NB4 (cell line): ENCODE measurements at regions not wholly inside any gene's neighbourhood (a gene's known extent, or its start where the extent isn't known, plus 50 kb on each side); places are given as distances from the start of the nearest gene placed in this dataset.
A peak's percentile ranks its signal among the peaks of the same experiment; 100 is the strongest.
"Not testable (repeated sequence)": the region's sequence is repeated elsewhere in the genome, so short reads cannot be mapped to it uniquely, and the experiment has no call there.

Experiments
- DNase-seq: peaks from one replicate; pipeline ENCODE4 v3.0.0; 2010; ENCODE audit warnings: low read depth
- H3K4me3 ChIP-seq: one replicate; pipeline ENCODE4 v1.5.1; 2011; ENCODE audit warnings: mild to moderate bottlenecking, low read depth, low read length, moderate library complexity

DNA sequence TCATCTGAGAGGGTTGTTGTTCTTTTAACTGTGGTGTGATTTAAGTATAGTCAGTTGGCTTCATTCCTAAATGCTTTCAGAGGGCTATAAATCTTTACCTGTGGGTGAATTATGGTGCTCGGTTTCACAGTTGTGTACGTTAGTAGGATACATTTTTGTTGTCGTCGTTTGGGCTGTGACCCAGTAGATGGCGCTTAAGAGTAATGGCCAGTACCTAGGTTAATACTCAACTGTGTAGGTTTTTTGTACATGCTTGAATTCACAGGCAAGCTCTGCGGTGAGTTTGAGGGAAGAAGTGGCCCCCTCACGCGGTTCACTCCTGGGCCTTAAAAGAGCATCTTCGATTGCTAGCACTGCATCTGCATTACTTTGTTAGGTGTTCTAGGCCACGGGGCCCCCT lies 571.7 kb upstream of the TGIF2LX start:
- not testable (repeated sequence) for H3K4me3 ChIP-seq
- DNase-seq: peak; percentile 0

DNA sequence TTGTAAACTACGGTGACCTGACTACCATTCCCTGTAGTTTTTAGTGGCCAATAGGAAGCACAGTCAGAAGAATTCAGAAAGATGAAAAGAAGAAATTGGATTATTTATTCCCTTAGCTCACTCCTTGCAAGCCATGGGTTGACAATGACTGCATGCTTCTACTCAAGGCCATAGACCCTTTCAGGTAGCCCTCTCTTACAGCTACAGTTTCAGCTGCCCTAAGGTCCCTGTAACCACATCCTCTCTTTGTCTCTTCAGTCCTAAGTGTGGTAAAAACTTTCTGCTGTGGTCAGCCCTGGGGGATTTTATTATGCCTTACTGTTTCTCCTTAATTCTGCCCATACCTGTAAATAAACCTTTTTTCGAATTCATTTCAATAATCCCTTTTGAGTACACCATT lies 551.8 kb upstream of the TGIF2LX start:
- H3K4me3 ChIP-seq, DNase-seq: not testable (repeated sequence)

DNA sequence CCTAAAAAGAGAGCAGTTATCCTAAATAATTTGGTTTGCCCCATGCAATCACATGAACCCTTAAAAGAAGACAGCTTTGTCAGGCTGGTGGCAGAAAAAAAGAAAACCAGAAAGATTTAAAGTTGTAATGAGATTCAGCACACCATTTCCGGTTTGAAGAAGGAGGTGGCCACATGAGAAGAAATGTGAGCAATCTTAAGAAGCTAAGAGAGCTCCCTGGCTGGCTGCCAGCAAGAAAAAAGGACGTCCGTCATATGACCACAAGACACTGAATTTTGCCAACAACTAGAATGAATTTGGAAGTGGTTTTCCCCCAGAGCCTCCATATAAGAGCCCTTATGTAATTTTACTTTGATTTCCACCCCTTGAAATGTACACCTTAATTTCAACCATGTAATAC lies 528.7 kb upstream of the TGIF2LX start:
- DNase-seq: peak; percentile 0
- not testable (repeated sequence) for H3K4me3 ChIP-seq

DNA sequence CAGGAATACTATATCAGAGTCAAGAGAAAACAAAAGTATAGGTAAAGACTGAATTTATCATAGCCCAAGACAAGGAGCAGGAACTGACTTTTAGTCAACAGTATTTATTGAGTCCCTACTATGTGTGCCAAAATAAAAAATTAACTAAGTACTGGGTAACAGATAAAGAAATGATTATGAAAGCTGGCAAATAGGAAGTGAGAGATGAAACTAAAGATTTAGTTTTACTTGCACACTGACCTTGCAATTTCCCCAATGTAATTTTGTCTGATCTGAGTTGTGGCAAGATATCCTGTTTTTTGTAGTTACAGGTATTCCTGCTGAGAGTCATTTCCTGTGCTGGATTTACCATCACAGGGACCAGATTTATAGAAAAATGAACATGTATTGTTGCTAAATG lies 518.9 kb upstream of the TGIF2LX start:
- H3K4me3 ChIP-seq, DNase-seq: not testable (repeated sequence)

DNA sequence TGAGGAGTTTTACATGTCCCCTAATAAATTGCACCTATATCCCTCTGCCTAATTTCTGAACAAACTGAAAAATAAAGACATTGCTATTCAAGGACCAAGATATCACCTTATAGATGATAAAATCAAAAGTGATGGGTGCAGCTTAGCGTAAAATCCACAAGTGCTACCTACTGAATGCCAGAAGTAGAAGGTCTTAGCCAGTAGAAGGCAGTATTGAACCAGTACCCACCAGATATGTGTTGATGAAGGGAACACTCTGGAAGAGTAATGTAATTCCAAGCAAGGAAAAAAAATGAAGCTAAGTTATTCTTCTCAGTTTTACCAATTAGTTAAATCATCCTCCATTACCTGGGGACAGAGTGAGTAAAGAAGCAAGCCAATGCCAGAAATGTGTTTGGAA lies 516.6 kb upstream of the TGIF2LX start:
- peak; percentile 0 for DNase-seq
- not testable (repeated sequence) for H3K4me3 ChIP-seq

DNA sequence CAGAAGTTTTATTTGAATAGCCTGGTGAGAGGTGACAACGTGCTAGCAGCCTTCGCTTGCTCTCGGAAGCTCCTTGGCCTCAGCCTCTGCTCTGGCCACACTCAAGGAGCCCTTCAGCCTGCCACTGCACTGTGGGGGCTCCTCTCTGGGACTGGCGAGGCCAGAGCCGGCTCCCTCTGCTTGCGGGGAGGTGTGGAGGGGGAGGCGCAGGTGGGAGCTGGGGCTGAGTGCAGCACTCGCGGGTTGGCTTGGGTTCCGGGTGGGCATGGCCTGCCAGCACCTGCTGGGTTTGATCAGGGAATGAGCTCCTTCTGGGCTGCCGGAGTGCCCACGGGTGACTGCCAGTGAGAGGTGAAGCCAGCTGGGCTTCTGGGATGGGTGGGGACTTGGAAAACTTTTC lies 504.8 kb upstream of the TGIF2LX start:
- not testable (repeated sequence) for H3K4me3 ChIP-seq, DNase-seq

DNA sequence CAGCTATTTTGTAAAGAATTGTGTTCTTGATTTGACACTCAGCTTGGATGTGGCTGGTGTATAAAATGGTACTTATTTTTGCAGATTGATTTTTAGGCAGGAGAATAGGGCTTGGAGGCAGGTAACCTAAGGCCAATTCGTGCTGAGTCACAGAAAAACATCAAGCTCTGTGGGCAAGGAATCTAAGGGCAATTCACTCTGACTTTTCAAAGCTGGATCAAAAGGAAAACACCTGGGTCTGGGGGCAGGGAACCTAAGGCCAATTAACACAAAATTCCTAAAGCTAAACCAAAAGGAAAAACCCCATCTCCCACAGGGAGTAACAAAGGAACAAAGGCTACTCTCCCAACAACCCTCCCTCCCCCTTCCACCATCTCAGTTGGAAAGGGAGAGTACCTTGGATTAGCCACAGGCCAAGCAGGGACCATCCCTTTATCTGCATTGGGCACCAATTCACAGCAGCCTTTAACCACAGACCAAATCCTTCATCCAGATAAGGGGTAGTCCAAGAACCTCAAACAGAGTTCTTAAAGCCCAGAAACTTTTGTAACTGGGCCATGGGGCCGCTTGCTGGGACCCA lies 489.0 kb upstream of the TGIF2LX start:
- not testable (repeated sequence) for H3K4me3 ChIP-seq, DNase-seq
